PC-9 (cell line): ENCODE measurements at regions not wholly inside any gene's neighbourhood (a gene's known extent, or its start where the extent isn't known, plus 50 kb on each side); places are given as distances from the start of the nearest gene placed in this dataset.

Experiments
- EZH2 ChIP-seq: fragments of 200-600 bp; sonication (generic); IDR thresholded peaks from 2 replicates; pipeline ENCODE4 v1.8.0; 2017; ENCODE audit warnings: antibody characterized with exemption, low read depth
- TF ChIP-seq, protein P1 (sequence below): fragments of 200-600 bp; sonication (generic); conservative IDR thresholded peaks from 2 replicates; pipeline ENCODE4 v1.6.1; 2017; ENCODE audit warnings: mixed run types, antibody characterized with exemption, mild to moderate bottlenecking, moderate library complexity

DNA sequence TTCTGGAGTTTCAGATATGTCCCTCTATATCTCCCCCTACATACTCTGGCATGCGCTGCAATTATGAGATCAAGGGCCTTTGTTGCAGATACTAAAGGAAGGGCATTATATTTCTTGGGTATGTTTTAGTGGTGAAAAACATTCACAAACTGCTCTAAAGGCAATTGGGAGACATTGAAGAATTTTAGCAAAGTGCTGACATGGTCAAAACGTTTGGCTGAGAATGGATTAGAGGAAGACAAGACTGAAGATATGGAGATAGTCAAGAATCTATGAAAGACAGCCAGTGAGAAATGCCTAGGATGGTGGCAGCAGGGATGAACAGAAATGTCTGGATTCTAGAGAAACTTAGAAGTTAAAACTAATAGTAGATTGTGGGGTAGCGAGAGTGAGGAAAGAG lies 104.5 kb upstream of the CABCOCO1 start:
- TF ChIP-seq, protein P1, sequence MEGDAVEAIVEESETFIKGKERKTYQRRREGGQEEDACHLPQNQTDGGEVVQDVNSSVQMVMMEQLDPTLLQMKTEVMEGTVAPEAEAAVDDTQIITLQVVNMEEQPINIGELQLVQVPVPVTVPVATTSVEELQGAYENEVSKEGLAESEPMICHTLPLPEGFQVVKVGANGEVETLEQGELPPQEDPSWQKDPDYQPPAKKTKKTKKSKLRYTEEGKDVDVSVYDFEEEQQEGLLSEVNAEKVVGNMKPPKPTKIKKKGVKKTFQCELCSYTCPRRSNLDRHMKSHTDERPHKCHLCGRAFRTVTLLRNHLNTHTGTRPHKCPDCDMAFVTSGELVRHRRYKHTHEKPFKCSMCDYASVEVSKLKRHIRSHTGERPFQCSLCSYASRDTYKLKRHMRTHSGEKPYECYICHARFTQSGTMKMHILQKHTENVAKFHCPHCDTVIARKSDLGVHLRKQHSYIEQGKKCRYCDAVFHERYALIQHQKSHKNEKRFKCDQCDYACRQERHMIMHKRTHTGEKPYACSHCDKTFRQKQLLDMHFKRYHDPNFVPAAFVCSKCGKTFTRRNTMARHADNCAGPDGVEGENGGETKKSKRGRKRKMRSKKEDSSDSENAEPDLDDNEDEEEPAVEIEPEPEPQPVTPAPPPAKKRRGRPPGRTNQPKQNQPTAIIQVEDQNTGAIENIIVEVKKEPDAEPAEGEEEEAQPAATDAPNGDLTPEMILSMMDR = no peak
- TF ChIP-seq EZH2 = no peak
